Natural killer cell (primary cell): ENCODE measurements at regions not wholly inside any gene's neighbourhood (a gene's known extent, or its start where the extent isn't known, plus 50 kb on each side); places are given as distances from the start of the nearest gene placed in this dataset.

Experiments used
- ATAC-seq, 3 donors: fragments of 150-1000 bp in 2 of 3; fragments of 200-7000 bp in 1 of 3; cut with Tn5 transposase; 1 replicate in 1 of 3; 2 replicates in 2 of 3; pipeline ENCODE4 v1.10.0; 2021; ENCODE audit warnings: mild to moderate bottlenecking in 2 of 3, moderate library complexity in 2 of 3
- DNase-seq, 2 donors: peaks; one replicate each; pipeline versions ENCODE4 v3.0.0 to v3.0.0-alpha.2; 2013 to 2021; ENCODE audit warnings: mixed read lengths in 1 of 2
- H3K27ac ChIP-seq: one replicate; pipeline ENCODE4 v1.5.1; 2013; ENCODE audit warnings: mild to moderate bottlenecking, low read length
- H3K27me3 ChIP-seq: one replicate; pipeline ENCODE4 v1.6.1; 2013; ENCODE audit warnings: low read length; ENCODE audit not compliant: control insufficient read depth, insufficient read depth
- H3K36me3 ChIP-seq: one replicate; pipeline ENCODE4 v1.6.1; 2013; ENCODE audit warnings: low read length; ENCODE audit not compliant: control insufficient read depth, insufficient read depth
- H3K4me1 ChIP-seq: one replicate; pipeline ENCODE4 v1.6.1; 2013; ENCODE audit warnings: low read length; ENCODE audit not compliant: control insufficient read depth, insufficient read depth
- H3K4me3 ChIP-seq: one replicate; pipeline ENCODE4 v1.5.1; 2013; ENCODE audit warnings: low read length
- H3K9me3 ChIP-seq: one replicate; pipeline ENCODE4 v1.6.1; 2013; ENCODE audit warnings: low read length; ENCODE audit not compliant: control insufficient read depth, insufficient read depth
- H3K27ac Mint-ChIP-seq, 2 donors: one replicate each; pipeline ENCODE4 v1.8.0; 2022; ENCODE audit warnings: mild to moderate bottlenecking in 2 of 2, mixed read lengths in 2 of 2, moderate library complexity in 1 of 2
- H3K27me3 Mint-ChIP-seq, 2 donors: one replicate each; pipeline ENCODE4 v1.8.0; 2022; ENCODE audit warnings: low read depth in 2 of 2, mixed read lengths in 2 of 2
- H3K36me3 Mint-ChIP-seq: one replicate; pipeline ENCODE4 v1.8.0; 2022; ENCODE audit warnings: mixed read lengths
- H3K4me1 Mint-ChIP-seq, 2 donors: one replicate each; pipeline ENCODE4 v1.8.0; 2022; ENCODE audit warnings: mixed read lengths in 2 of 2
- H3K4me3 Mint-ChIP-seq: one replicate; pipeline ENCODE4 v1.8.0; 2022; ENCODE audit warnings: mild to moderate bottlenecking, moderate library complexity, mixed read lengths
- H3K9me3 Mint-ChIP-seq, 2 donors: one replicate each; pipeline ENCODE4 v1.8.0; 2022; ENCODE audit warnings: mixed read lengths in 2 of 2
- CTCF ChIP-seq: fragments of 200-600 bp; IDR thresholded peaks from one replicate; pipeline ENCODE4 v1.8.0; 2022; ENCODE audit warnings: antibody characterized with exemption
- WGBS: methylation state at CpG from one replicate; pipeline ENCODE4 v1.1.7; 2013; ENCODE audit warnings: missing lambda C conversion rate; ENCODE audit not compliant: insufficient coverage; 5-methylcytosine and 5-hydroxymethylcytosine counted together
- intact Hi-C: fragments of 100-400 bp; cut with micrococcal nuclease; formaldehyde crosslinking; loops from one replicate; pipeline ENCODE4 v1.14.2; 2022

DNA sequence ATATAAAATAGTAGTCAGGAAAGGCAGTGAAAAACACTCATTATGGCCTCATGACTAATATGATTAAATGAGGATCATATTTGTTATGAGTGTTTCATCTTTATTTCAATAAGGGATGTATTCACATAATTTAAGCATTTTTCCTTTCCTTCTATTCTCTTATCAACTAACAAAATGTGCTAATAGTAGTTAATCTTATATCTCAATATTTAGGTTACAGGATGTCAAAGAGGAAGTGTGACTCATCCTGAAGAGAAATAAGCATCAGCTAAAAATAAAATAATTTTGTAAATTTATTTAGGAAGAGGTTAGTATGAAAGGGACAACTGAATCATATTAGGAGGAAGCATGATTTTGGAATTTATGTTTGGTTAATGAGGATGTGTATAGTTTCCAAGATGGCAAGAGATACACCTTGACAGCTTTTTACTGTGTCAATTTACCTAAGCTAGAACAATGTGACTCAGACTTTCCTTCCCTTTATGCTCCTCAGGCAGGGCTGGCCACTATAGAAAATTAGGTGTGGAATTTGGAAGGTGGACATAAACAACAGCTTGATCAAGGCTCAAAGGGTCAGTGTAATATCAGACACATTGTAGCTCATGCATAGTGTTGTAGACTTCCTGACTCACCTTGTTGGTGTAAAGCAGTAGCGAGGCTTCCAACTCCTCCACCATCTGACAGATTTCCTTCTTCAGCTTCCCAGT, 172.7 kb downstream of the SLITRK1 start:
- Mint-ChIP-seq H3K4me1 (no peaks in the 10 kb centered on the region), H3K27me3 (no peaks in the 10 kb centered on the region), H3K4me3 (no peak overlapping the region), H3K9me3 (peaks cover 11 to 18% of the 10 kb centered on the region in 2 donors), H3K27ac (no peak overlapping the region), H3K36me3 (no peaks in the 10 kb centered on the region)
- Histone ChIP-seq H3K9me3 (no peaks in the 10 kb centered on the region), H3K4me3 (no peak overlapping the region), H3K27me3 (no peaks in the 10 kb centered on the region), H3K27ac (no peak overlapping the region), H3K4me1 (no peaks in the 10 kb centered on the region), H3K36me3 (no peaks in the 10 kb centered on the region)
- TF ChIP-seq CTCF: no peak
- DNase-seq (no peak), ATAC-seq (no peak)
- intact Hi-C loops: no loop called here
- WGBS: 60% methylated on average over 1 of the region's 1 CpG

GRCh38 chr13:83702021-83702420, 180.3 kb downstream of the SLITRK1 start:
- H3K4me1 ChIP-seq: no peaks in the 10 kb centered on the region
- no peaks in the 10 kb centered on the region for H3K27me3 Mint-ChIP-seq
- peaks cover 15 to 20% of the 10 kb centered on the region in 2 donors for H3K9me3 Mint-ChIP-seq
- H3K27me3 ChIP-seq: no peaks in the 10 kb centered on the region
- H3K4me1 Mint-ChIP-seq: no peaks in the 10 kb centered on the region
- H3K4me3 Mint-ChIP-seq: no peak overlapping the region
- H3K9me3 ChIP-seq: no peaks in the 10 kb centered on the region
- no peaks in the 10 kb centered on the region for H3K36me3 Mint-ChIP-seq
- DNase-seq (no peak), ATAC-seq (no peak)
- H3K4me3 ChIP-seq: no peak overlapping the region
- H3K36me3 ChIP-seq: no peaks in the 10 kb centered on the region
- H3K27ac ChIP-seq: no peak overlapping the region
- no peak for TF ChIP-seq CTCF
- WGBS: 86% methylated on average over 1 of the region's 1 CpG
- H3K27ac Mint-ChIP-seq: no peak overlapping the region
- intact Hi-C loops: no loop called here

DNA sequence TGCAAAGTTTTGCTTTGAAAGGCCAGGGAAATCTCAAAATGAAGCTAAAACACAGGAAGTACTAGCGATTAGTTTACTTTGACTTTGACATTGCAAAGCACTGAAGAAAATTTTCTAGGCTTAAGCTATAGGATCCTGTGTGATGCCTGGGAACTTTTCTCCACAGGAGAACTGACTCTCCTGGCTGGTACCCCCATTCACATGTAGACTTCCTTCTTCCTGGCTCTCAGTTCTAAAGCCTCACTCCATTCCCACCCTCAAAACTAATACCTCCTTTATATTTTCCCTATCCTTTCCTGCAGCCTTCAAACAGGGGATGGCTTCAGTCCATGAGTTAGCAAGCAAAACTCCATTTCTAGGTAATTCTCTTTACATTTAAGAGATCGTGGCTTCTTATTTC, 189.5 kb downstream of the SLITRK1 start:
- Histone ChIP-seq H3K9me3 (peaks cover 3% of the 10 kb centered on the region), H3K4me1 (no peaks in the 10 kb centered on the region), H3K4me3 (no peak overlapping the region), H3K27me3 (no peaks in the 10 kb centered on the region), H3K36me3 (no peaks in the 10 kb centered on the region), H3K27ac (no peak overlapping the region)
- 77% methylated on average over 2 of the region's 2 CpGs for WGBS
- no peak for TF ChIP-seq CTCF
- ATAC-seq (no peak), DNase-seq (no peak)
- H3K27me3 Mint-ChIP-seq: no peaks in the 10 kb centered on the region
- no peaks in the 10 kb centered on the region for H3K36me3 Mint-ChIP-seq
- H3K27ac Mint-ChIP-seq: no peak overlapping the region
- H3K9me3 Mint-ChIP-seq: peaks cover 18 to 24% of the 10 kb centered on the region in 2 donors
- intact Hi-C loops: no loop called here
- no peak overlapping the region for H3K4me3 Mint-ChIP-seq
- no peaks in the 10 kb centered on the region for H3K4me1 Mint-ChIP-seq

- Histone ChIP-seq H3K9me3 (peaks cover 3% of the 10 kb centered on the region), H3K36me3 (no peaks in the 10 kb centered on the region), H3K4me3 (no peak overlapping the region), H3K27ac (no peak overlapping the region), H3K27me3 (no peaks in the 10 kb centered on the region), H3K4me1 (no peaks in the 10 kb centered on the region)
- ATAC-seq: no peak
- Mint-ChIP-seq H3K36me3 (no peaks in the 10 kb centered on the region), H3K9me3 (peaks cover 18 to 24% of the 10 kb centered on the region in 2 donors), H3K4me3 (no peak overlapping the region), H3K27ac (no peak overlapping the region), H3K4me1 (no peaks in the 10 kb centered on the region), H3K27me3 (no peaks in the 10 kb centered on the region)
- no peak for DNase-seq
- no peak for TF ChIP-seq CTCF
- intact Hi-C loops: no loop called here
- 67% methylated on average over 1 of the region's 1 CpG for WGBS
Measured at GRCh38 chr13:83691966-83692365, 190.3 kb downstream of the SLITRK1 start.
